ENCODE measurements at regions not wholly inside any gene's neighbourhood (a gene's known extent, or its start where the extent isn't known, plus 50 kb on each side); places are given as distances from the start of the nearest gene placed in this dataset.
"Not testable (repeated sequence)": the region's sequence is repeated elsewhere in the genome, so short reads cannot be mapped to it uniquely, and the experiment has no call there.

DNA sequence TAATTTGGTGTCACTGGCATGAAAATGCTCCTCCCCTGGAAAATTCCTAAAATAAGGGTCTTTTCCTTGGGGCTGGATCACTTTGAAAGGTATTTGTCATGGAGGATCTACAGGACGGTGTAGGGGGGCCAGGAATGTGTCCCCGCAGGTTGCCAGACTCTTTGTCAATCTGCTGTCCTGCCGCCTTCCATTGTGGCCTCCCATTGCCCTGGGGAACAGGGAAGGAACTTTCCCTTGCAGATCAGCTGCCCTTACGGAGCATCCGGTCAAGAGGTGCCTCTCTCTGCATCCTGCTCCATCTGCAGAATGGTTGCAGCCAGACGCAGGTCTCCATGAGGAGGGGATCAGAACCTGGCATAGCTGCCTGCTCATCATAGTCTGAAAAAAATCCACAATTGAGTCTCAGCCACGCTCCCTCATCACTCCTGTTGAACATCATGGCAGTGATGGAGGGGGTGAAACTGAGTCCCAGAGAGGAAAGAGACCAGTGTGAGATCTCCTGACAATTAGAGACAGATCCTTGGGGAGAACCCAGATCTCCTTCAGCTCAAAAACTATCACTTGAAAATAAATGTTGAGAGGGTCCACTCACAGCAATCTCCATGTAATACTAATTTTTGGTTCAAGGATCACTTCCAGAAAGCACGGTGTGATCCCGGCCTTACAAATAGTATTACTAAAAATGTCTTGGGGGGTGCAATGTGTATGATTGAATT, 244.8 kb downstream of the MYCN start:
- H3K4me3 ChIP-seq (ENCODE audit: low read depth in 1 of 5, low read length in 5 of 5) = no peak overlapping the region
- peaks cover 0 to 4% (median 0%) of the 10 kb centered on the region in 5 donors for H3K27me3 ChIP-seq (ENCODE audit: control insufficient read depth in 5 of 5, insufficient read depth in 4 of 5, low read length in 5 of 5)
- peaks cover 0 to 10% (median 0%) of the 10 kb centered on the region in 5 donors for H3K4me1 ChIP-seq (ENCODE audit: control insufficient read depth in 5 of 5, insufficient read depth in 5 of 5, low read length in 5 of 5)
- H3K9ac ChIP-seq (ENCODE audit: low read length in 5 of 5) = no peak overlapping the region
- H3K36me3 ChIP-seq (ENCODE audit: control insufficient read depth in 5 of 5, insufficient read depth in 5 of 5, low read length in 5 of 5) = no peaks in the 10 kb centered on the region
- H3K9me3 ChIP-seq (ENCODE audit: control insufficient read depth in 5 of 5, low read length in 5 of 5) = no peaks in the 10 kb centered on the region
- H3K27ac ChIP-seq (ENCODE audit: low read depth, low read length) = no peak overlapping the region

- H3K27me3 ChIP-seq (ENCODE audit: control insufficient read depth in 5 of 5, insufficient read depth in 4 of 5, low read length in 5 of 5) = peaks cover 0 to 4% (median 0%) of the 10 kb centered on the region in 5 donors
- H3K4me3 ChIP-seq (ENCODE audit: low read depth in 1 of 5, low read length in 5 of 5) = no peak overlapping the region
- H3K4me1 ChIP-seq (ENCODE audit: control insufficient read depth in 5 of 5, insufficient read depth in 5 of 5, low read length in 5 of 5) = peaks cover 0 to 17% (median 0%) of the 10 kb centered on the region in 5 donors
- H3K9ac ChIP-seq (ENCODE audit: low read length in 5 of 5) = no peak overlapping the region
- no peaks in the 10 kb centered on the region for H3K36me3 ChIP-seq (ENCODE audit: control insufficient read depth in 5 of 5, insufficient read depth in 5 of 5, low read length in 5 of 5)
- H3K27ac ChIP-seq (ENCODE audit: low read depth, low read length) = no peak overlapping the region
- H3K9me3 ChIP-seq (ENCODE audit: control insufficient read depth in 5 of 5, low read length in 5 of 5) = no peaks in the 10 kb centered on the region
Observed at GRCh38 chr2:16184341-16184890, 244.1 kb downstream of the MYCN start.

- Histone ChIP-seq H3K36me3 (ENCODE audit: control insufficient read depth in 5 of 5, insufficient read depth in 5 of 5, low read length in 5 of 5) (no peaks in the 10 kb centered on the region), H3K27ac (ENCODE audit: low read depth, low read length) (no peak overlapping the region), H3K9ac (ENCODE audit: low read length in 5 of 5) (no peak overlapping the region), H3K9me3 (ENCODE audit: control insufficient read depth in 5 of 5, low read length in 5 of 5) (no peaks in the 10 kb centered on the region), H3K4me1 (ENCODE audit: control insufficient read depth in 5 of 5, insufficient read depth in 5 of 5, low read length in 5 of 5) (peaks cover 0 to 18% (median 0%) of the 10 kb centered on the region in 5 donors), H3K27me3 (ENCODE audit: control insufficient read depth in 5 of 5, insufficient read depth in 4 of 5, low read length in 5 of 5) (peaks cover 0 to 4% (median 0%) of the 10 kb centered on the region in 5 donors), H3K4me3 (ENCODE audit: low read depth in 1 of 5, low read length in 5 of 5) (no peak overlapping the region)
Observed at GRCh38 chr2:16183345-16183744, 243.0 kb downstream of the MYCN start.

GRCh38 chr2:16182841-16183240, 242.5 kb downstream of the MYCN start:
- Histone ChIP-seq H3K4me3 (ENCODE audit: low read depth in 1 of 5, low read length in 5 of 5) (no peak overlapping the region), H3K4me1 (ENCODE audit: control insufficient read depth in 5 of 5, insufficient read depth in 5 of 5, low read length in 5 of 5) (peaks cover 0 to 18% (median 0%) of the 10 kb centered on the region in 5 donors), H3K9ac (ENCODE audit: low read length in 5 of 5) (no peak overlapping the region), H3K27me3 (ENCODE audit: control insufficient read depth in 5 of 5, insufficient read depth in 4 of 5, low read length in 5 of 5) (peaks cover 0 to 4% (median 0%) of the 10 kb centered on the region in 5 donors), H3K9me3 (ENCODE audit: control insufficient read depth in 5 of 5, low read length in 5 of 5) (no peaks in the 10 kb centered on the region), H3K36me3 (ENCODE audit: control insufficient read depth in 5 of 5, insufficient read depth in 5 of 5, low read length in 5 of 5) (no peaks in the 10 kb centered on the region), H3K27ac (ENCODE audit: low read depth, low read length) (no peak overlapping the region)

DNA sequence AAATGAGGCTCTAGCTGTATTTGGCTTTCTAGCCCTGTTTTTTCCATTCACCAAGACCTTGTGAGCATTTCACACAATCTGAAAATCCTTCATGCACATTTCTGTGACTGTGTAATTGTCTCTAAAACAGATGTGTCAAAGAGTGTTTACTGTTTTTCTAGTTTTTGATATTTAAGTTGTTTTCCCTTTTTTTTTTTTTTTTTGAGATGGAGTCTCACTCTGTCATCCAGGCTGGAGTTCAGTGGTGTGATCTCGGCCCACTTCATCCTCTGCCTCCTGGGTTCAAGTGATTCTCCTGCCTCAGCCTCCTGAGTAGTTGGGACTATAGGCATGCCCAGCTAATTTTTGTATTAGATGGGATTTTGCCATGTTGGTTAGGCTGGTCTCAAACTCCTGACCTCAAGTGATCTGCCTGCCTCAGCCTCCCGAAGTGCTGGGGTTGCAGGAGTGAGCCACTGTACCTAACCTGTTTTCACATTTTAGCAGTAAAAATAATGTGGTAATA, 242.0 kb downstream of the MYCN start:
- not testable (repeated sequence) for H3K9me3 ChIP-seq (ENCODE audit: control insufficient read depth in 5 of 5, low read length in 5 of 5); H3K27ac ChIP-seq (ENCODE audit: low read depth, low read length); H3K9ac ChIP-seq (ENCODE audit: low read length in 5 of 5); H3K4me3 ChIP-seq (ENCODE audit: low read depth in 1 of 5, low read length in 5 of 5); H3K27me3 ChIP-seq (ENCODE audit: control insufficient read depth in 5 of 5, insufficient read depth in 4 of 5, low read length in 5 of 5); H3K36me3 ChIP-seq (ENCODE audit: control insufficient read depth in 5 of 5, insufficient read depth in 5 of 5, low read length in 5 of 5)
- peaks cover 0 to 18% (median 0%) of the 10 kb centered on the region in 5 donors for H3K4me1 ChIP-seq (ENCODE audit: control insufficient read depth in 5 of 5, insufficient read depth in 5 of 5, low read length in 5 of 5)

DNA sequence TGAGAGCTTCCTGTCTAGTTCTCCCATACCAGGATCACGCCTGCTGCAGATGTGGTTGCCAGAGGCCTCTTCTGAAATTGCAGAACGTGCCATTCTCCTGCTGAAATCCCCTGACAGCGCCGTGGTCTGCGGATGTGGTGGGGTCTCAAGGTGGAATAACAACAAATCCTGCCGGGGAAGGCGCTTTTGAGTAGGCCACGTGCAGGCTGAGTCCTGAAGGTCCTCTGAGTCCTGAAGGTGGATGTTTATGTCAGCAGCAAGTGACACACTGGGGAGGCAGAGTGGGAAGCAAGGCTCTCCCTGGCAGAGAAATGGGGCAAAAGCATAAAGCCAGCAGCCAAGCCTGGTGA, 241.4 kb downstream of the MYCN start:
- H3K4me3 ChIP-seq (ENCODE audit: low read depth in 1 of 5, low read length in 5 of 5) = no peak overlapping the region
- no peak overlapping the region for H3K27ac ChIP-seq (ENCODE audit: low read depth, low read length)
- no peak overlapping the region for H3K9ac ChIP-seq (ENCODE audit: low read length in 5 of 5)
- H3K9me3 ChIP-seq (ENCODE audit: control insufficient read depth in 5 of 5, low read length in 5 of 5) = no peaks in the 10 kb centered on the region
- H3K27me3 ChIP-seq (ENCODE audit: control insufficient read depth in 5 of 5, insufficient read depth in 4 of 5, low read length in 5 of 5) = peaks cover 0 to 4% (median 0%) of the 10 kb centered on the region in 5 donors
- no peaks in the 10 kb centered on the region for H3K36me3 ChIP-seq (ENCODE audit: control insufficient read depth in 5 of 5, insufficient read depth in 5 of 5, low read length in 5 of 5)
- H3K4me1 ChIP-seq (ENCODE audit: control insufficient read depth in 5 of 5, insufficient read depth in 5 of 5, low read length in 5 of 5) = peaks cover 0 to 18% (median 0%) of the 10 kb centered on the region in 5 donors

DNA sequence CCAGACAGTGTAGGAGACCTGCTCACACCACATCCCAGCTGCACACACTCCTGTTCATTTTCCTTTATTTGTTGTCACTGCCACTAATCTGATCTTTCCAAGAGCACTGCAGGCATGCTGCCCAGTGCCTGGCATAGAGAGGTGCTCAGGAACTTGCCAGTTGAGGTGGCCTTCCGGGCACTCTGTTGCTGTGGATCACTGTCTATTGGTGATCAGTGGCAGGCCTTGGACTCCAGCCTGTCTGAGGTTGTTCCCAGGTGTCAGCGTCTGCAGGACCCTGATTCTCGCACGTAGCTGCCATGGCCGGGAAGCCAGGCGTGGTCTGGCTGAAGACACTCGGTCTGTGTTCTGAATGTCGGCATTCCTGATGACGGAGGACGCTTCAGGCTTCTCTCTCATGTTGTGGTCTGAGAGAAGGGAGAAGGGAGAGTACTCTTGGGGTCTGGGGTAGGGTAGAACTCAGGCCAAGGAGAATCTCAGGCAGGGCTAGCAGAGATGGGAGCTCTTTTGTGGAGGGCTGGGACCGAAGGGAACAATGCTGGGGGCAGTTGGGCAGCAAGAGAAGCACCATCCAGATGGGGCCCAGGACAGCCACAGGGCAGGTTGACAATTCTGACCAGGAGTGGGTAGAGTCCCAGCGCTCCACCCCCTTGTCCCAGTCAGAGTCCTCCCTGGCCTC, 240.9 kb downstream of the MYCN start:
- Histone ChIP-seq H3K27ac (ENCODE audit: low read depth, low read length) (no peak overlapping the region), H3K27me3 (ENCODE audit: control insufficient read depth in 5 of 5, insufficient read depth in 4 of 5, low read length in 5 of 5) (peaks cover 0 to 4% (median 0%) of the 10 kb centered on the region in 5 donors), H3K4me3 (ENCODE audit: low read depth in 1 of 5, low read length in 5 of 5) (no peak overlapping the region), H3K9me3 (ENCODE audit: control insufficient read depth in 5 of 5, low read length in 5 of 5) (no peaks in the 10 kb centered on the region), H3K9ac (ENCODE audit: low read length in 5 of 5) (no peak overlapping the region), H3K36me3 (ENCODE audit: control insufficient read depth in 5 of 5, insufficient read depth in 5 of 5, low read length in 5 of 5) (no peaks in the 10 kb centered on the region), H3K4me1 (ENCODE audit: control insufficient read depth in 5 of 5, insufficient read depth in 5 of 5, low read length in 5 of 5) (peaks cover 0 to 18% (median 0%) of the 10 kb centered on the region in 5 donors)

DNA sequence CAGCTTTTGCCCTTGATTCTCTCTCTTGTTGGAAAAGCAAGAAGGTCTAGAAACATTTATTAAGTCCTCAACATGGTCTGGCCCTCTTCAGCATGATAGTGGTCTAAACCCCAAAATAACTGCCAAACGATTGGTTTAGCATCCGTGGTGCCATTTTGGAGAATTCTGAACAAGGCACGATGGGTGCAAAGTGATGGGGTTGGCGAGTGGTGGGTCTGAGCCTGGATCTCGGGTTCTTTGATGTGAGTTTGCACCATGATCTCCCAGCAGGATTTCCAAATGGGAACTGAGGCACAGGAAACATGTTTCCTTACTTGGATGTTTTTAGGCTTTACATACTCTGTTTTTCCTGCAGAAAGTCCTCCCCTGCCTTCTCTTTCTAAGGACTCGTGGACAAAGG, 240.3 kb downstream of the MYCN start:
- no peak overlapping the region for H3K27ac ChIP-seq (ENCODE audit: low read depth, low read length)
- H3K4me1 ChIP-seq (ENCODE audit: control insufficient read depth in 5 of 5, insufficient read depth in 5 of 5, low read length in 5 of 5) = peaks cover 0 to 18% (median 0%) of the 10 kb centered on the region in 5 donors
- H3K4me3 ChIP-seq (ENCODE audit: low read depth in 1 of 5, low read length in 5 of 5) = no peak overlapping the region
- no peaks in the 10 kb centered on the region for H3K27me3 ChIP-seq (ENCODE audit: control insufficient read depth in 5 of 5, insufficient read depth in 4 of 5, low read length in 5 of 5)
- H3K36me3 ChIP-seq (ENCODE audit: control insufficient read depth in 5 of 5, insufficient read depth in 5 of 5, low read length in 5 of 5) = no peaks in the 10 kb centered on the region
- no peaks in the 10 kb centered on the region for H3K9me3 ChIP-seq (ENCODE audit: control insufficient read depth in 5 of 5, low read length in 5 of 5)
- no peak overlapping the region for H3K9ac ChIP-seq (ENCODE audit: low read length in 5 of 5)

GRCh38 chr2:16179701-16180416, 239.5 kb downstream of the MYCN start:
- Histone ChIP-seq H3K36me3 (ENCODE audit: control insufficient read depth in 5 of 5, insufficient read depth in 5 of 5, low read length in 5 of 5) (no peaks in the 10 kb centered on the region), H3K4me1 (ENCODE audit: control insufficient read depth in 5 of 5, insufficient read depth in 5 of 5, low read length in 5 of 5) (peaks cover 0 to 18% (median 0%) of the 10 kb centered on the region in 5 donors), H3K9me3 (ENCODE audit: control insufficient read depth in 5 of 5, low read length in 5 of 5) (no peaks in the 10 kb centered on the region), H3K27me3 (ENCODE audit: control insufficient read depth in 5 of 5, insufficient read depth in 4 of 5, low read length in 5 of 5) (no peaks in the 10 kb centered on the region), H3K27ac (ENCODE audit: low read depth, low read length) (no peak overlapping the region), H3K9ac (ENCODE audit: low read length in 5 of 5) (no peak overlapping the region), H3K4me3 (ENCODE audit: low read depth in 1 of 5, low read length in 5 of 5) (no peak overlapping the region)
